WERI-Rb-1 (cell line): ENCODE measurements at regions not wholly inside any gene's neighbourhood (a gene's known extent, or its start where the extent isn't known, plus 50 kb on each side); places are given as distances from the start of the nearest gene placed in this dataset.

ENCODE experiments used
- DNase-seq: peaks from one replicate; pipeline ENCODE4 v3.0.0-alpha.2; 2020
- H3K27ac ChIP-seq: fragments of 250-450 bp; sonication (Bioruptor Pico); 2 replicates; pipeline ENCODE4 v1.5.1; 2020; ENCODE audit warnings: mild to moderate bottlenecking, moderate library complexity
- H3K27me3 ChIP-seq: fragments of 250-450 bp; sonication (Bioruptor Pico); 2 replicates; pipeline ENCODE4 v1.5.1; 2021; ENCODE audit warnings: mild to moderate bottlenecking, low read depth, moderate library complexity; ENCODE audit not compliant: insufficient read depth, severe bottlenecking
- H3K36me3 ChIP-seq: fragments of 250-450 bp; sonication (Bioruptor Pico); 2 replicates; pipeline ENCODE4 v1.5.1; 2020; ENCODE audit warnings: mild to moderate bottlenecking, moderate library complexity
- H3K4me3 ChIP-seq: 2 replicates; pipeline ENCODE4 v1.5.1; 2011; ENCODE audit warnings: low read depth, mild to moderate bottlenecking, control low read depth, low read length
- H3K9me3 ChIP-seq: fragments of 250-450 bp; sonication (Bioruptor Pico); 2 replicates; pipeline ENCODE4 v1.5.1; 2021; ENCODE audit warnings: mild to moderate bottlenecking, moderate library complexity; ENCODE audit not compliant: severe bottlenecking
- TF ChIP-seq, protein P1 (sequence below): IDR thresholded peaks from 2 replicates; pipeline ENCODE4 v1.5.1; 2011; ENCODE audit warnings: low read depth, mild to moderate bottlenecking, control low read depth, inconsistent platforms, low read length

DNA sequence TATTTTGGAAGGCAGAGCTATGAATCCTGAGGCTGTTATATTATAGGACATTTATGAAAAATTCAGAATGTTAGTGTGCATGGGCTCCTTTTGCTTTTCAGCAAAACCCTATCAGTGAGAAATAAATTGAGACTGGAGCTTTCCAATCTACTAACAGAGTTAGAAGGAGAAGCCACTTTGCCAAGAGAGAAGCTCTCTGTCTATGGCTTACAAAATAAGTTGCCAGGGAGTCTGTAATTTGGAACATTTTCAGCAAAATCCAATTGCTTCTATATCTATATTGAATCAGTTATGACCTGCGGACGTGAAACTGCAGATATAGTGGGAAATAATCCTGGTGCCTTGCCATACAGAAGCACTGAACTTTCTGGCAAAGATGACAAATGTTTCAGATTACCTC, 279.3 kb downstream of the CDH19 start:
- no peaks in the 10 kb centered on the region for H3K27me3 ChIP-seq
- TF ChIP-seq, protein P1, sequence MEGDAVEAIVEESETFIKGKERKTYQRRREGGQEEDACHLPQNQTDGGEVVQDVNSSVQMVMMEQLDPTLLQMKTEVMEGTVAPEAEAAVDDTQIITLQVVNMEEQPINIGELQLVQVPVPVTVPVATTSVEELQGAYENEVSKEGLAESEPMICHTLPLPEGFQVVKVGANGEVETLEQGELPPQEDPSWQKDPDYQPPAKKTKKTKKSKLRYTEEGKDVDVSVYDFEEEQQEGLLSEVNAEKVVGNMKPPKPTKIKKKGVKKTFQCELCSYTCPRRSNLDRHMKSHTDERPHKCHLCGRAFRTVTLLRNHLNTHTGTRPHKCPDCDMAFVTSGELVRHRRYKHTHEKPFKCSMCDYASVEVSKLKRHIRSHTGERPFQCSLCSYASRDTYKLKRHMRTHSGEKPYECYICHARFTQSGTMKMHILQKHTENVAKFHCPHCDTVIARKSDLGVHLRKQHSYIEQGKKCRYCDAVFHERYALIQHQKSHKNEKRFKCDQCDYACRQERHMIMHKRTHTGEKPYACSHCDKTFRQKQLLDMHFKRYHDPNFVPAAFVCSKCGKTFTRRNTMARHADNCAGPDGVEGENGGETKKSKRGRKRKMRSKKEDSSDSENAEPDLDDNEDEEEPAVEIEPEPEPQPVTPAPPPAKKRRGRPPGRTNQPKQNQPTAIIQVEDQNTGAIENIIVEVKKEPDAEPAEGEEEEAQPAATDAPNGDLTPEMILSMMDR: no peak

DNA sequence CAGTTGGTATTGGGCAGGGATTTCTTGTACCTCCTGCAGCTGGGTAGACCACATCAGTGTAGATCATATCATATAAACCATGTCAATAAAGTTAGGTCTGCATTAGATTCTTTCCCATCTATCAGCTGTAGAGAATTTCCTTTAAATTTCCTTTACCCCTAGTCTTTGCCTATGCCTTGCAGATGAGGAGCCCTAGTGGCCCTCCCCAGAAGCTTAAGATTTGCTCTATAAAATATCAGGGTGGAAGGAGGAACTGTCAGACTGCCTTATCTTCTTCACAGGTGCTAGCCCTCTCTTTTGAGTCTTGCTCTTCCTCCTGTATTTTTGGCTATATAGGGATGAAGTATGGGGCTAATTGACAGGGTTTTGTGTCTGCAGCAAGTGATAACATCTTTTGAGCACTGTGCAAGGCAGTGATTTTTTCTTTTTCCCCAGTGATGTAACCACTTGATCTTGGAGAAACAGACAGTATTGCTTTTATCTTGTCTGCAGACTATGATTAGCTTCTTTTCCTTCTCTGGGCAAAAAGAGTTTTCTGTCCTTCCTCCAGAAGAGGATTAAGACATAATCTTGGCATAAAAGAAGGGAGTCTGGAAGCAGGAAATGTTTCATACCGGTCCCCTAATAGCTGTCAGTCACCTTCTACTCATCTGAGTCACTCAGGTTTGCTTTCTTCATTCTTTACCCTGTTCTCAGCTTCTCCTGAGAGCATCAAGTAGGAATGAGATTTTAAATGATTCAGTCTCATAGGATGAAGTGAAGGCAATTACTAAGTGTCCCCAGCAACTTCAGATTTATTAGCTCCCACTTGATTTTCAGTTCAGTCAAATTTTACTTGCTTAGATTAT, 286.4 kb downstream of the CDH19 start:
- Histone ChIP-seq H3K36me3 (no peaks in the 10 kb centered on the region), H3K9me3 (no peaks in the 10 kb centered on the region), H3K27me3 (no peaks in the 10 kb centered on the region), H3K4me3 (no peak overlapping the region), H3K27ac (no peak overlapping the region)
- TF ChIP-seq, protein P1: no peak
- no peak for DNase-seq

More for the DNA sequence above, 279.3 kb downstream of the CDH19 start:
- H3K36me3 ChIP-seq: no peaks in the 10 kb centered on the region
- H3K4me3 ChIP-seq: no peak overlapping the region
- H3K9me3 ChIP-seq: no peaks in the 10 kb centered on the region
- no peak for DNase-seq
- H3K27ac ChIP-seq: no peak overlapping the region

GRCh38 chr18:66316701-66317100, 287.2 kb downstream of the CDH19 start:
- Histone ChIP-seq H3K36me3 (no peaks in the 10 kb centered on the region), H3K27me3 (no peaks in the 10 kb centered on the region), H3K27ac (no peak overlapping the region), H3K9me3 (no peaks in the 10 kb centered on the region), H3K4me3 (no peak overlapping the region)
- no peak for DNase-seq
- TF ChIP-seq, protein P1: no peak

DNA sequence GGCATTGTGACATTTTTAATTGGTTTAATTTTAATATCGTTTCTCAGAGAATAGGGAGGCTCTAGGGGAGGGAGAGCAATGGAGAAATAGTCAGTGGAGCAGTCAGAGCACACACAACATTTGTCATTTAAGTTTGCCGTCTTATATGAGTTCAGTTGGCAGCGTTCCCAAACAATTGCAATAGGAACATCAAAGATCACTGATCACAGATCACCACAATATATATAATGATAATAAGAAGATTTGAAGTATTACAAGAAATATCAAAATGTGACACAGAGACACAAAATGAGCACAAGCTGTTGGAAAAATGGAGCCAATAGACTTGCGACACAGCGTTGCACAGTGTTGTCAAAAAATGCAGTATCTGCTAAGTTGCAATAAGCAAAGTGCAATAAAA, 303.7 kb downstream of the CDH19 start:
- no peak overlapping the region for H3K27ac ChIP-seq
- no peak overlapping the region for H3K4me3 ChIP-seq
- H3K9me3 ChIP-seq: no peaks in the 10 kb centered on the region
- no peaks in the 10 kb centered on the region for H3K36me3 ChIP-seq
- H3K27me3 ChIP-seq: no peaks in the 10 kb centered on the region
- no peak for DNase-seq
- TF ChIP-seq, protein P1: no peak

GRCh38 chr18:66280470-66280869, 323.4 kb downstream of the CDH19 start:
- no peak for DNase-seq
- H3K9me3 ChIP-seq: no peaks in the 10 kb centered on the region

More at GRCh38 chr18:66280470-66280869, 323.4 kb downstream of the CDH19 start:
- Histone ChIP-seq H3K27me3 (no peaks in the 10 kb centered on the region), H3K36me3 (no peaks in the 10 kb centered on the region), H3K27ac (no peak overlapping the region), H3K4me3 (no peak overlapping the region)
- TF ChIP-seq, protein P1: no peak
